ENCODE measurements at regions not wholly inside any gene's neighbourhood (a gene's known extent, or its start where the extent isn't known, plus 50 kb on each side); places are given as distances from the start of the nearest gene placed in this dataset.
"Not testable (repeated sequence)": the region's sequence is repeated elsewhere in the genome, so short reads cannot be mapped to it uniquely, and the experiment has no call there.

GRCh38 chr10:25811052-25811685, 122.9 kb upstream of the MYO3A start:
- no peak for DNase-seq

GRCh38 chr10:25813511-25813910, 120.5 kb upstream of the MYO3A start:
- DNase-seq: no peak

- no peak for DNase-seq
These were observed 118.8 kb upstream of the MYO3A start for GRCh38 chr10:25815236-25815635.

- no peak for DNase-seq
These were observed 117.8 kb upstream of the MYO3A start for GRCh38 chr10:25815999-25816768.

GRCh38 chr10:25817200-25817599, 116.8 kb upstream of the MYO3A start:
- DNase-seq: no peak

GRCh38 chr10:25818751-25819150, 115.3 kb upstream of the MYO3A start:
- DNase-seq: no peak

GRCh38 chr10:25820472-25820871, 113.6 kb upstream of the MYO3A start:
- DNase-seq: no peak

GRCh38 chr10:25820874-25821273, 113.2 kb upstream of the MYO3A start:
- DNase-seq: no peak

- DNase-seq: no peak
These were observed 110.0 kb upstream of the MYO3A start for GRCh38 chr10:25824050-25824449.

GRCh38 chr10:25828475-25828874, 105.6 kb upstream of the MYO3A start:
- no peak for DNase-seq

GRCh38 chr10:25831080-25831479, 102.9 kb upstream of the MYO3A start:
- DNase-seq: no peak

GRCh38 chr10:25839683-25840082, 94.3 kb upstream of the MYO3A start:
- DNase-seq: no peak

GRCh38 chr10:25840875-25841274, 93.2 kb upstream of the MYO3A start:
- DNase-seq: not testable (repeated sequence)

- no peak for DNase-seq
These were observed 91.9 kb upstream of the MYO3A start for GRCh38 chr10:25842146-25842545.

- DNase-seq: no peak
These were observed 90.4 kb upstream of the MYO3A start for GRCh38 chr10:25843551-25844170.

GRCh38 chr10:25844716-25845115, 89.3 kb upstream of the MYO3A start:
- DNase-seq: not testable (repeated sequence)

- no peak for DNase-seq
These were observed 84.8 kb upstream of the MYO3A start for GRCh38 chr10:25849268-25849667.

GRCh38 chr10:25849988-25850387, 84.0 kb upstream of the MYO3A start:
- DNase-seq: no peak

- no peak for DNase-seq
These were observed 82.5 kb upstream of the MYO3A start for GRCh38 chr10:25851548-25851947.

- no peak for DNase-seq
These were observed 81.6 kb upstream of the MYO3A start for GRCh38 chr10:25852364-25852941.

GRCh38 chr10:25858076-25858475, 76.0 kb upstream of the MYO3A start:
- no peak for DNase-seq

- no peak for DNase-seq
These were observed 68.8 kb upstream of the MYO3A start for GRCh38 chr10:25865267-25865666.

- DNase-seq: no peak
These were observed 66.7 kb upstream of the MYO3A start for GRCh38 chr10:25867321-25867720.

- DNase-seq: no peak
These were observed 64.9 kb upstream of the MYO3A start for GRCh38 chr10:25869067-25869591.
